Keratinocyte (primary cell): ENCODE measurements at regions not wholly inside any gene's neighbourhood (a gene's known extent, or its start where the extent isn't known, plus 50 kb on each side); places are given as distances from the start of the nearest gene placed in this dataset.

Experiments used
- EZH2 ChIP-seq: IDR thresholded peaks from one replicate; pipeline ENCODE4 v1.6.1; 2012; ENCODE audit warnings: inconsistent platforms, mild to moderate bottlenecking, low read length, moderate library complexity
- TF ChIP-seq, protein P1 (sequence below), 3 experiments: IDR thresholded peaks in 1 of 3; conservative IDR thresholded peaks in 1 of 3; optimal IDR thresholded peaks in 1 of 3; 2 replicates in 2 of 3; 3 replicates in 1 of 3; pipeline versions ENCODE3 to v1.5.1; 2011; ENCODE audit warnings: low read length in 3 of 3, mild to moderate bottlenecking in 3 of 3, moderate library complexity in 2 of 3, control low read depth in 1 of 3, inconsistent platforms in 1 of 3; ENCODE audit not compliant: insufficient read depth in 2 of 3; ENCODE audit errors: extremely low read depth in 1 of 3

- TF ChIP-seq EZH2: no peak
- TF ChIP-seq, protein P1, sequence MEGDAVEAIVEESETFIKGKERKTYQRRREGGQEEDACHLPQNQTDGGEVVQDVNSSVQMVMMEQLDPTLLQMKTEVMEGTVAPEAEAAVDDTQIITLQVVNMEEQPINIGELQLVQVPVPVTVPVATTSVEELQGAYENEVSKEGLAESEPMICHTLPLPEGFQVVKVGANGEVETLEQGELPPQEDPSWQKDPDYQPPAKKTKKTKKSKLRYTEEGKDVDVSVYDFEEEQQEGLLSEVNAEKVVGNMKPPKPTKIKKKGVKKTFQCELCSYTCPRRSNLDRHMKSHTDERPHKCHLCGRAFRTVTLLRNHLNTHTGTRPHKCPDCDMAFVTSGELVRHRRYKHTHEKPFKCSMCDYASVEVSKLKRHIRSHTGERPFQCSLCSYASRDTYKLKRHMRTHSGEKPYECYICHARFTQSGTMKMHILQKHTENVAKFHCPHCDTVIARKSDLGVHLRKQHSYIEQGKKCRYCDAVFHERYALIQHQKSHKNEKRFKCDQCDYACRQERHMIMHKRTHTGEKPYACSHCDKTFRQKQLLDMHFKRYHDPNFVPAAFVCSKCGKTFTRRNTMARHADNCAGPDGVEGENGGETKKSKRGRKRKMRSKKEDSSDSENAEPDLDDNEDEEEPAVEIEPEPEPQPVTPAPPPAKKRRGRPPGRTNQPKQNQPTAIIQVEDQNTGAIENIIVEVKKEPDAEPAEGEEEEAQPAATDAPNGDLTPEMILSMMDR (optimal IDR thresholded peaks at IDR 0.05 in 1 of 3, IDR thresholded peaks at IDR 0.05 in 1 of 3, conservative IDR thresholded peaks at IDR 0.05 in 1 of 3; ENCODE audit: extremely low read depth in 1 of 3, insufficient read depth in 2 of 3, low read length in 3 of 3): no peak
These were observed 69.3 kb upstream of the SLCO4A1 start for GRCh38 chr20:62572980-62573379.
